ENCODE measurements at regions not wholly inside any gene's neighbourhood (a gene's known extent, or its start where the extent isn't known, plus 50 kb on each side); places are given as distances from the start of the nearest gene placed in this dataset.

- no peak for TF ChIP-seq CTCF (IDR thresholded peaks at IDR 0.05)
- intact Hi-C loops (cut with DNase I): no loop called here
- DNase-seq: peak in 2 of 4 donors; percentile 29 to 60
- H3K4me3 ChIP-seq: no peak overlapping the region
- peaks cover 0 to 7% of the 10 kb centered on the region in 2 donors for H3K27me3 ChIP-seq
- ATAC-seq: peak; percentile 12
- no peaks in the 10 kb centered on the region for H3K36me3 ChIP-seq
- H3K9me3 ChIP-seq: peaks cover 0 to 7% of the 10 kb centered on the region in 2 donors
- H3K27ac ChIP-seq: no peak overlapping the region
- peaks cover 3 to 6% of the 10 kb centered on the region in 2 donors for H3K4me1 ChIP-seq
Measured at GRCh38 chr14:101480747-101481530, 80.4 kb upstream of the DIO3 start.

GRCh38 chr14:101481557-101481956 lies 79.7 kb upstream of the DIO3 start:
- DNase-seq (peak in 2 of 4 donors; percentile 17 to 29), ATAC-seq (no peak)
- peaks cover 0 to 7% of the 10 kb centered on the region in 2 donors for H3K27me3 ChIP-seq
- peaks cover 0 to 13% of the 10 kb centered on the region in 2 donors for H3K9me3 ChIP-seq
- H3K4me3 ChIP-seq: no peak overlapping the region
- no peaks in the 10 kb centered on the region for H3K4me1 ChIP-seq
- intact Hi-C loops (cut with DNase I): no loop called here
- TF ChIP-seq CTCF (IDR thresholded peaks at IDR 0.05): no peak
- no peak overlapping the region for H3K27ac ChIP-seq
- no peaks in the 10 kb centered on the region for H3K36me3 ChIP-seq

GRCh38 chr14:101482066-101482465 lies 79.2 kb upstream of the DIO3 start:
- H3K4me3 ChIP-seq: no peak overlapping the region
- intact Hi-C loops (cut with DNase I): no loop called here
- H3K27ac ChIP-seq: no peak overlapping the region
- peaks cover 0 to 7% of the 10 kb centered on the region in 2 donors for H3K27me3 ChIP-seq
- no peak for TF ChIP-seq CTCF (IDR thresholded peaks at IDR 0.05)
- H3K9me3 ChIP-seq: peaks cover 0 to 17% of the 10 kb centered on the region in 2 donors
- ATAC-seq (no peak), DNase-seq (peak in 1 of 4 donors; percentile 17)
- H3K4me1 ChIP-seq: no peaks in the 10 kb centered on the region
- H3K36me3 ChIP-seq: no peaks in the 10 kb centered on the region

GRCh38 chr14:101483829-101484228 lies 77.5 kb upstream of the DIO3 start:
- H3K4me3 ChIP-seq: no peak overlapping the region
- peaks cover 0 to 28% of the 10 kb centered on the region in 2 donors for H3K9me3 ChIP-seq
- intact Hi-C loops (cut with DNase I): no loop called here
- no peaks in the 10 kb centered on the region for H3K36me3 ChIP-seq
- TF ChIP-seq CTCF (IDR thresholded peaks at IDR 0.05): no peak
- H3K4me1 ChIP-seq: no peaks in the 10 kb centered on the region
- no peak for DNase-seq
- ATAC-seq: no peak
- H3K27me3 ChIP-seq: peaks cover 0 to 7% of the 10 kb centered on the region in 2 donors
- no peak overlapping the region for H3K27ac ChIP-seq

- no peak for DNase-seq
- intact Hi-C loops (cut with DNase I): no loop called here
- TF ChIP-seq CTCF (IDR thresholded peaks at IDR 0.05): no peak
Measured at GRCh38 chr14:101489092-101489760, 72.1 kb upstream of the DIO3 start.

More at GRCh38 chr14:101489092-101489760, 72.1 kb upstream of the DIO3 start:
- Histone ChIP-seq H3K36me3 (no peaks in the 10 kb centered on the region), H3K27me3 (peaks cover 0 to 9% of the 10 kb centered on the region in 2 donors), H3K4me1 (no peaks in the 10 kb centered on the region), H3K4me3 (no peak overlapping the region), H3K9me3 (peaks cover 0 to 25% of the 10 kb centered on the region in 2 donors), H3K27ac (no peak overlapping the region)
- ATAC-seq: no peak

Data from left lung (tissue), 4 donors.